PC-9 (cell line): ENCODE measurements at regions not wholly inside any gene's neighbourhood (a gene's known extent, or its start where the extent isn't known, plus 50 kb on each side); places are given as distances from the start of the nearest gene placed in this dataset.

Source experiments
- BruUV-seq: library from RNA; stranded (reverse); fragments of 400-500 nt; replicated peaks from 2 replicates; lab custom pipeline; 2021; lab: Mats Ljungman, UMichigan
- CTCF ChIA-PET: fragments of 300-600 bp; sonication (Branson Sonifier 250); formaldehyde crosslinking; loops from one replicate; lab custom pipeline; 2022; ENCODE audit warnings: antibody characterized with exemption; lab: Charles Lee
- POLR2A ChIA-PET: fragments of 300-600 bp; sonication (Branson Sonifier 250); formaldehyde crosslinking; loops from one replicate; lab custom pipeline; 2022; ENCODE audit warnings: antibody characterized with exemption; ENCODE audit not compliant: unreplicated experiment; lab: Charles Lee
- DNase-seq, 2 experiments: peaks; one replicate each; pipeline versions ENCODE4 v3.0.0 to v3.0.0-alpha.2; 2015 to 2022; ENCODE audit warnings: mixed read lengths in 1 of 2
- H2AFZ ChIP-seq: fragments of 200-600 bp; sonication (generic); 2 replicates; pipeline ENCODE4 v1.8.1; 2017; ENCODE audit warnings: antibody characterized with exemption
- H3F3A ChIP-seq: fragments of 200-600 bp; sonication (generic); 2 replicates; pipeline ENCODE4 v1.8.1; 2017; ENCODE audit warnings: antibody characterized with exemption, mild to moderate bottlenecking, low read depth; ENCODE audit not compliant: insufficient read depth
- H3K27ac ChIP-seq: fragments of 200-600 bp; sonication (generic); 2 replicates; pipeline ENCODE4 v1.6.1; 2016; ENCODE audit warnings: mixed run types
- H3K27me3 ChIP-seq: fragments of 200-600 bp; sonication (generic); 2 replicates; pipeline ENCODE4 v1.6.1; 2016; ENCODE audit warnings: low read depth, mixed run types; ENCODE audit not compliant: insufficient read depth
- H3K36me3 ChIP-seq: fragments of 200-600 bp; sonication (generic); 2 replicates; pipeline ENCODE4 v1.6.1; 2016; ENCODE audit warnings: low read depth, mixed run types
- H3K4me1 ChIP-seq: fragments of 200-600 bp; sonication (generic); replicated peaks from 2 replicates; pipeline ENCODE4 v1.6.1; 2016; ENCODE audit warnings: mixed run types; ENCODE audit not compliant: insufficient read depth
- H3K4me2 ChIP-seq: fragments of 200-600 bp; sonication (generic); 2 replicates; pipeline ENCODE4 v1.6.1; 2017; ENCODE audit warnings: mixed run types
- H3K4me3 ChIP-seq: fragments of 200-600 bp; sonication (generic); 2 replicates; pipeline ENCODE4 v1.6.1; 2016; ENCODE audit warnings: mixed run types
- H3K79me2 ChIP-seq: fragments of 200-600 bp; sonication (generic); 2 replicates; pipeline ENCODE4 v1.6.1; 2017; ENCODE audit warnings: low read depth, mixed run types
- H3K9me2 ChIP-seq: fragments of 200-600 bp; sonication (generic); 2 replicates; pipeline ENCODE4 v1.8.1; 2017; ENCODE audit warnings: mild to moderate bottlenecking; ENCODE audit not compliant: insufficient read depth
- H3K9me3 ChIP-seq: fragments of 200-600 bp; sonication (generic); 2 replicates; pipeline ENCODE4 v1.8.1; 2016; ENCODE audit warnings: low read depth; ENCODE audit not compliant: insufficient read depth
- H4K20me1 ChIP-seq: fragments of 200-600 bp; sonication (generic); 2 replicates; pipeline ENCODE4 v1.8.1; 2017; ENCODE audit not compliant: insufficient read depth
- EZH2 ChIP-seq: fragments of 200-600 bp; sonication (generic); IDR thresholded peaks from 2 replicates; pipeline ENCODE4 v1.8.0; 2017; ENCODE audit warnings: antibody characterized with exemption, low read depth
- intact Hi-C: fragments of 100-400 bp; cut with micrococcal nuclease; formaldehyde crosslinking; loops from one replicate; pipeline ENCODE4 v1.10.0; 2022; ENCODE audit not compliant: unreplicated experiment
- TF ChIP-seq, protein P1 (sequence below): fragments of 200-600 bp; sonication (generic); conservative IDR thresholded peaks from 2 replicates; pipeline ENCODE4 v1.6.1; 2017; ENCODE audit warnings: mixed run types, antibody characterized with exemption, mild to moderate bottlenecking, moderate library complexity

DNA sequence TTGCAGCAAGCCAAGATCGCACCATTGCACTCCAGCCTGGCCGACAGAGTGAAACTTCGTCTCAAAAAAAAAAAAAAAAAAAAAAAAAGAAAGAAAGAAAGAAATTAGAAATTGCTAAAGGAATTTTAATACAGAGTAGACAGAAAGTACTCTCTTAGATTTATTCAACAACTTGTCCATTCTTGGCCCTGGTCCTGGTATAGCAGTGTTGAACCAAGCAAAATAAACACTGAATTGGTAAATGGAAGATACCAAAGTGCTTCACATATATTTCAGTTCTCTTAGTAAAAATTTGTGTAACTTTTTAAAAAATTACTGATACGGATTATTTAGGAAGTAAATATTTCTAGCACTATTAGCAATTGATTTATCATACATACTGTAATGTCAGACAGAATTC lies 165.9 kb upstream of the TLL1 start:
- Histone ChIP-seq H3K4me3 (no peak overlapping the region), H3K4me2 (no peak overlapping the region), H3K27ac (no peak overlapping the region), H2AFZ (no peak overlapping the region), H3K9me3 (no peaks in the 10 kb centered on the region), H3K27me3 (no peaks in the 10 kb centered on the region), H3K79me2 (no peaks in the 10 kb centered on the region), H3K36me3 (no peaks in the 10 kb centered on the region), H3K9me2 (no peaks in the 10 kb centered on the region), H3K4me1 (peaks cover 17% of the 10 kb centered on the region), H4K20me1 (no peaks in the 10 kb centered on the region), H3F3A (peaks cover 9% of the 10 kb centered on the region; the same call in 1 of the 2 replicates)
- no peak for DNase-seq
- ChIA-PET CTCF (no interaction called here), POLR2A (no interaction called here)
- BruUV-seq, result no TSS peak
- intact Hi-C loops, result no loop called here
- TF ChIP-seq, protein P1, sequence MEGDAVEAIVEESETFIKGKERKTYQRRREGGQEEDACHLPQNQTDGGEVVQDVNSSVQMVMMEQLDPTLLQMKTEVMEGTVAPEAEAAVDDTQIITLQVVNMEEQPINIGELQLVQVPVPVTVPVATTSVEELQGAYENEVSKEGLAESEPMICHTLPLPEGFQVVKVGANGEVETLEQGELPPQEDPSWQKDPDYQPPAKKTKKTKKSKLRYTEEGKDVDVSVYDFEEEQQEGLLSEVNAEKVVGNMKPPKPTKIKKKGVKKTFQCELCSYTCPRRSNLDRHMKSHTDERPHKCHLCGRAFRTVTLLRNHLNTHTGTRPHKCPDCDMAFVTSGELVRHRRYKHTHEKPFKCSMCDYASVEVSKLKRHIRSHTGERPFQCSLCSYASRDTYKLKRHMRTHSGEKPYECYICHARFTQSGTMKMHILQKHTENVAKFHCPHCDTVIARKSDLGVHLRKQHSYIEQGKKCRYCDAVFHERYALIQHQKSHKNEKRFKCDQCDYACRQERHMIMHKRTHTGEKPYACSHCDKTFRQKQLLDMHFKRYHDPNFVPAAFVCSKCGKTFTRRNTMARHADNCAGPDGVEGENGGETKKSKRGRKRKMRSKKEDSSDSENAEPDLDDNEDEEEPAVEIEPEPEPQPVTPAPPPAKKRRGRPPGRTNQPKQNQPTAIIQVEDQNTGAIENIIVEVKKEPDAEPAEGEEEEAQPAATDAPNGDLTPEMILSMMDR, result no peak
- TF ChIP-seq EZH2, result no peak

DNA sequence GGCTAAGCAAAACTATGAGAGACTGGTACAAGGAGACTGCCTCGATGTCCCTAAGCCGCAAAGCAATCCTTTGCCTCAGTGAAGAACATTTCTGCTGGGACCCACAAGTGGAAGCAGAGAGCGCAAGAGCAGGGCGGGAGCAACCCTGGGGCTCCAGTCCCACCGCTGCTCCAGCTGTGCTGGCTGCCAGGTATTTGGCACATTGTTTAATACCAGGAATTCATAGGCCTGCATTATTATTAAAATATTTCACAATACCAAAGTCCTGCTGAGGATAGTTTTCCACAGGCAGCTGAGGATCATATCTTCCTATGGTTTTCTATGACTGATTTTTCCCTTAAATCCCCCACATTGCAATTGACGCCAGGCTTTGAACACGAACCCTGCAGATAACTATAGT lies 163.5 kb upstream of the TLL1 start:
- Histone ChIP-seq H3K79me2 (no peaks in the 10 kb centered on the region), H2AFZ (no peak overlapping the region; the same call in 1 of the 2 replicates), H3K9me3 (no peaks in the 10 kb centered on the region), H3K36me3 (no peaks in the 10 kb centered on the region), H3K27me3 (no peaks in the 10 kb centered on the region), H3K4me3 (no peak overlapping the region), H3K4me1 (peaks cover 17% of the 10 kb centered on the region), H3K27ac (0 out of 2 replicates have a peak overlapping the region, but pooled peaks have one; percentile 30), H3K9me2 (no peaks in the 10 kb centered on the region), H3F3A (peaks cover 9% of the 10 kb centered on the region; the same call in 1 of the 2 replicates), H3K4me2 (peak overlapping the region; percentile 51), H4K20me1 (no peaks in the 10 kb centered on the region)
- CTCF ChIA-PET, result no interaction called here
- DNase-seq, result peak in 1 of 2 experiments; percentile 4
- TF ChIP-seq, protein P1, result no peak
- no peak for TF ChIP-seq EZH2
- intact Hi-C loops, result no loop called here
- no TSS peak for BruUV-seq
- POLR2A ChIA-PET, result no interaction called here

DNA sequence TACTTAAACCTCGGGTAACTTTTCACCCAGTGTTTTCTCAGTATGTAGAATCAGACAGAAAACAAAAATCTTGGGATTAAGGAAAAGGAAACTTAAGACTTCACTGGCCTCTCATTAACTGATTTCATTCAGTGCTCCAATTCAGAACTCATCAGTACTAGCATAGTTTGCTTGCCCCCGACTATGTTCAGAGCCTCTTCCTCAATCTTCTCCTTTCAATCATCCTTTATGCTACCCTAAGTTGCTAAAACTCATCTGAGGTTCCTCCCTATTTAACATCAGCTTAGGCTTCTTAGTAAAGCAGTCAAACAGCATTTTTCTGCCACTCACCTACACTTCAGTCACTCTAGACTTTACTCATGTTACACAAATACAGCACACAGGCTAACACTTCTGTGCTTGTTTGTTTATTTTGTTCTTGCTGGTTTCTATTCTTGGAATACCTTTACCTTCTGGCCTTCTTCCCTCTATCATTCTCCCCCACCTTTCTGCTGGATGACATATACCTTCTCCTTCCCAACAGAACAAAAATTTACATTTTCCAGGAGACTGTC lies 163.0 kb upstream of the TLL1 start:
- Histone ChIP-seq H3F3A (peaks cover 9% of the 10 kb centered on the region; the same call in 1 of the 2 replicates), H3K9me3 (no peaks in the 10 kb centered on the region), H3K79me2 (no peaks in the 10 kb centered on the region), H2AFZ (no peak overlapping the region; the same call in 1 of the 2 replicates), H3K4me2 (peak overlapping the region; percentile 51), H3K4me1 (peaks cover 17% of the 10 kb centered on the region), H3K4me3 (no peak overlapping the region), H3K27ac (0 out of 2 replicates have a peak overlapping the region, but pooled peaks have one; percentile 30), H3K27me3 (no peaks in the 10 kb centered on the region), H3K9me2 (no peaks in the 10 kb centered on the region), H4K20me1 (no peaks in the 10 kb centered on the region), H3K36me3 (no peaks in the 10 kb centered on the region)
- DNase-seq, result peak; percentile 6 to 66
- TF ChIP-seq EZH2, result no peak
- TF ChIP-seq, protein P1, result no peak
- no TSS peak for BruUV-seq
- CTCF ChIA-PET, result no interaction called here
- intact Hi-C loops, result no loop called here
- POLR2A ChIA-PET, result no interaction called here
